ENCODE measurements at regions not wholly inside any gene's neighbourhood (a gene's known extent, or its start where the extent isn't known, plus 50 kb on each side); places are given as distances from the start of the nearest gene placed in this dataset.

- DNase-seq = no peak
These were observed 404.7 kb downstream of the BCL11A start for GRCh38 chr2:60148716-60149115.

- no peak for DNase-seq
These were observed 413.3 kb downstream of the BCL11A start for GRCh38 chr2:60140185-60140584.

GRCh38 chr2:60136913-60137312, 416.5 kb downstream of the BCL11A start:
- DNase-seq = no peak

- no peak for DNase-seq
These were observed 426.3 kb downstream of the BCL11A start for GRCh38 chr2:60127191-60127590.

- no peak for DNase-seq
These were observed 427.6 kb downstream of the BCL11A start for GRCh38 chr2:60125611-60126426.

GRCh38 chr2:60119778-60120177, 433.7 kb downstream of the BCL11A start:
- DNase-seq = no peak

GRCh38 chr2:60118917-60119316, 434.5 kb downstream of the BCL11A start:
- no peak for DNase-seq

GRCh38 chr2:60118061-60118460, 435.4 kb downstream of the BCL11A start:
- no peak for DNase-seq

- DNase-seq = no peak
These were observed 437.1 kb downstream of the BCL11A start for GRCh38 chr2:60116161-60116875.

- no peak for DNase-seq
These were observed 443.7 kb downstream of the BCL11A start for GRCh38 chr2:60109744-60110143.

GRCh38 chr2:60106836-60107529, 446.5 kb downstream of the BCL11A start:
- DNase-seq = no peak

GRCh38 chr2:60105906-60106305, 447.5 kb downstream of the BCL11A start:
- DNase-seq = no peak

GRCh38 chr2:60104514-60105505, 448.6 kb downstream of the BCL11A start:
- no peak for DNase-seq

GRCh38 chr2:60100034-60100433, 453.4 kb downstream of the BCL11A start:
- DNase-seq = no peak

- no peak for DNase-seq
These were observed 454.5 kb downstream of the BCL11A start for GRCh38 chr2:60098996-60099395.

- no peak for DNase-seq
These were observed 456.2 kb downstream of the BCL11A start for GRCh38 chr2:60097298-60097697.

GRCh38 chr2:60096556-60096955, 456.9 kb downstream of the BCL11A start:
- no peak for DNase-seq

- no peak for DNase-seq
These were observed 457.6 kb downstream of the BCL11A start for GRCh38 chr2:60095903-60096302.

- no peak for DNase-seq
These were observed 458.1 kb downstream of the BCL11A start for GRCh38 chr2:60095202-60095815.

- no peak for DNase-seq
These were observed 459.0 kb downstream of the BCL11A start for GRCh38 chr2:60094450-60094929.

GRCh38 chr2:60092781-60093180, 460.7 kb downstream of the BCL11A start:
- DNase-seq = no peak

- DNase-seq = no peak
These were observed 461.6 kb downstream of the BCL11A start for GRCh38 chr2:60091894-60092293.

Data from stimulated activated CD4-positive, alpha-beta T cell treated with anti-CD3 and anti-CD28 coated beads, Interleukin-1b, Interleukin-23, amount 100 ng/mL, for 48 hours (primary cell).